Prostate gland (tissue), 2 donors: ENCODE measurements at regions not wholly inside any gene's neighbourhood (a gene's known extent, or its start where the extent isn't known, plus 50 kb on each side); places are given as distances from the start of the nearest gene placed in this dataset.

Experiments
- DNase-seq: peaks from one replicate; pipeline ENCODE4 v3.0.0-alpha.2; 2019; ENCODE audit warnings: low spot score
- H3K27ac ChIP-seq, 2 donors: fragments of 200-600 bp; sonication (generic); 2 replicates each; pipeline ENCODE4 v1.5.1; 2017 to 2019
- H3K27me3 ChIP-seq: fragments of 200-600 bp; sonication (generic); replicated peaks from 2 replicates; pipeline ENCODE4 v1.5.1; 2019; ENCODE audit not compliant: insufficient read depth
- H3K36me3 ChIP-seq, 2 donors: fragments of 200-600 bp; sonication (generic); 1 replicate in 1 of 2; 2 replicates in 1 of 2; pipeline versions ENCODE4 v1.5.1 to v1.8.1; 2017 to 2019
- H3K4me1 ChIP-seq: fragments of 200-600 bp; sonication (generic); replicated peaks from 2 replicates; pipeline ENCODE4 v1.5.1; 2019
- H3K4me3 ChIP-seq, 2 donors: fragments of 200-600 bp; sonication (generic); 2 replicates each; pipeline ENCODE4 v1.5.1; 2017 to 2019
- H3K9me3 ChIP-seq: fragments of 200-600 bp; sonication (generic); 2 replicates; pipeline ENCODE4 v1.5.1; 2017
- POLR2A ChIP-seq: fragments of 450-650 bp; IDR thresholded peaks from one replicate; pipeline ENCODE4 v1.6.1; 2016; ENCODE audit warnings: antibody characterized with exemption, mild to moderate bottlenecking
- POLR2AphosphoS5 ChIP-seq: sonication (generic); formaldehyde crosslinking; IDR thresholded peaks from one replicate; pipeline ENCODE4 v1.6.1; 2017; ENCODE audit warnings: antibody characterized with exemption
- WGBS: methylation state at CpG from one replicate; pipeline ENCODE4 v1.1.5; 2018; 5-methylcytosine and 5-hydroxymethylcytosine counted together
- intact Hi-C: fragments of 100-400 bp; cut with DNase I; formaldehyde crosslinking; loops from one replicate; pipeline ENCODE4 v1.14.2; 2022
- TF ChIP-seq, protein P1 (sequence below), 4 experiments: fragments of 200-600 bp in 2 of 4; fragments of 450-650 bp in 2 of 4; sonication (generic) in 2 of 4; IDR thresholded peaks; 1 replicate in 3 of 4; 2 replicates in 1 of 4; pipeline ENCODE4 v1.5.1; 2016 to 2019; ENCODE audit warnings: antibody characterized with exemption in 4 of 4, mild to moderate bottlenecking in 2 of 4, moderate library complexity in 2 of 4

DNA sequence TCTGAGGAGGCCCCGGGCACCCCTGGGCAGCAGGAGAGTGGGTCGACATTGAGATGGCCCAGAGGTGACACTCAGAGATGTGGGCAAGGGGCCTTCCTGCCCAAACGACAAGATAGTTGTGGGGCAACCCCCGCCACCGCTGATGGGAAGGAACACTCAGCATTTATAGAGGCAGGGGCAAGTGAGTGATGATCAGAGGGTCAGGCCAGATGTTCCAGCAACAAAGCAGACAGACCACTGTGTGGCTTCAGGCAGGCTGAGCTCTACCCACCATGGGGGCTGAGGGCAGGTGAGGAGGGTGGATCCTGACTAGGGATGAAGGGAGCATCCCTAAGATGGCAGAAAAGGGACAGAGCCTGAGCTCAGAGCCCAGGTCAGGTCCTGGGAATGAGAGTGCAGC, 362.7 kb downstream of the PTPRU start:
- TF ChIP-seq, protein P1, sequence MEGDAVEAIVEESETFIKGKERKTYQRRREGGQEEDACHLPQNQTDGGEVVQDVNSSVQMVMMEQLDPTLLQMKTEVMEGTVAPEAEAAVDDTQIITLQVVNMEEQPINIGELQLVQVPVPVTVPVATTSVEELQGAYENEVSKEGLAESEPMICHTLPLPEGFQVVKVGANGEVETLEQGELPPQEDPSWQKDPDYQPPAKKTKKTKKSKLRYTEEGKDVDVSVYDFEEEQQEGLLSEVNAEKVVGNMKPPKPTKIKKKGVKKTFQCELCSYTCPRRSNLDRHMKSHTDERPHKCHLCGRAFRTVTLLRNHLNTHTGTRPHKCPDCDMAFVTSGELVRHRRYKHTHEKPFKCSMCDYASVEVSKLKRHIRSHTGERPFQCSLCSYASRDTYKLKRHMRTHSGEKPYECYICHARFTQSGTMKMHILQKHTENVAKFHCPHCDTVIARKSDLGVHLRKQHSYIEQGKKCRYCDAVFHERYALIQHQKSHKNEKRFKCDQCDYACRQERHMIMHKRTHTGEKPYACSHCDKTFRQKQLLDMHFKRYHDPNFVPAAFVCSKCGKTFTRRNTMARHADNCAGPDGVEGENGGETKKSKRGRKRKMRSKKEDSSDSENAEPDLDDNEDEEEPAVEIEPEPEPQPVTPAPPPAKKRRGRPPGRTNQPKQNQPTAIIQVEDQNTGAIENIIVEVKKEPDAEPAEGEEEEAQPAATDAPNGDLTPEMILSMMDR (IDR thresholded peaks at IDR 0.05), result no peak
- TF ChIP-seq POLR2AphosphoS5, result no peak
- TF ChIP-seq POLR2A, result no peak
- 92% methylated on average over 5 of the region's 5 CpGs for WGBS
- intact Hi-C loops, result no loop called here

DNA sequence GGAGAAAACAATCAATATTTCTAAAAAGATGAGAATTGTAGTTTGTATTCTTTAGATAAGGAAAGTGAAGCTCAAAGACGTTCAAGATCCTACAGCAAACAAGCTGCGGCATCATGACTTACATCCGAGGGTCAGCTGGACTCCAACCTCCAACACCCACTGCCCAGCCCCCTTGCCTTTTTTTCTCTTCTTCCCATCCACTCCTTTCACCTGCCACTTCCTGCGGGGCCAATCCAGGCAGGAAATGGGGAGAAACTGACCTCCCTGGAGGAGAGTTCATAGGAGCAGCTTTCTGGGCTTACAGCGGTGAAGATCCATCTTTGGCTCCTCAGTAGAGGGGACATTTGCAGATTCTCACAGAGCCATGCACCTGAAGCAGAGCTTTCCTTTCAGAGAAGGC, 361.5 kb downstream of the PTPRU start:
- intact Hi-C loops, result no loop called here
- Histone ChIP-seq H3K9me3 (no peaks in the 10 kb centered on the region), H3K36me3 (no peaks in the 10 kb centered on the region), H3K4me1 (no peaks in the 10 kb centered on the region), H3K4me3 (no peak overlapping the region), H3K27ac (no peak overlapping the region), H3K27me3 (peaks cover 4% of the 10 kb centered on the region)
- WGBS, result 79% methylated on average over 5 of the region's 5 CpGs
- DNase-seq, result no peak
- no peak for TF ChIP-seq POLR2A
- TF ChIP-seq, protein P1 (IDR thresholded peaks at IDR 0.05), result no peak
- TF ChIP-seq POLR2AphosphoS5, result no peak

More for the DNA sequence above, 362.7 kb downstream of the PTPRU start:
- Histone ChIP-seq H3K27ac (no peak overlapping the region), H3K27me3 (peaks cover 4% of the 10 kb centered on the region), H3K4me1 (no peaks in the 10 kb centered on the region), H3K4me3 (no peak overlapping the region), H3K9me3 (no peaks in the 10 kb centered on the region), H3K36me3 (no peaks in the 10 kb centered on the region)
- DNase-seq, result no peak

DNA sequence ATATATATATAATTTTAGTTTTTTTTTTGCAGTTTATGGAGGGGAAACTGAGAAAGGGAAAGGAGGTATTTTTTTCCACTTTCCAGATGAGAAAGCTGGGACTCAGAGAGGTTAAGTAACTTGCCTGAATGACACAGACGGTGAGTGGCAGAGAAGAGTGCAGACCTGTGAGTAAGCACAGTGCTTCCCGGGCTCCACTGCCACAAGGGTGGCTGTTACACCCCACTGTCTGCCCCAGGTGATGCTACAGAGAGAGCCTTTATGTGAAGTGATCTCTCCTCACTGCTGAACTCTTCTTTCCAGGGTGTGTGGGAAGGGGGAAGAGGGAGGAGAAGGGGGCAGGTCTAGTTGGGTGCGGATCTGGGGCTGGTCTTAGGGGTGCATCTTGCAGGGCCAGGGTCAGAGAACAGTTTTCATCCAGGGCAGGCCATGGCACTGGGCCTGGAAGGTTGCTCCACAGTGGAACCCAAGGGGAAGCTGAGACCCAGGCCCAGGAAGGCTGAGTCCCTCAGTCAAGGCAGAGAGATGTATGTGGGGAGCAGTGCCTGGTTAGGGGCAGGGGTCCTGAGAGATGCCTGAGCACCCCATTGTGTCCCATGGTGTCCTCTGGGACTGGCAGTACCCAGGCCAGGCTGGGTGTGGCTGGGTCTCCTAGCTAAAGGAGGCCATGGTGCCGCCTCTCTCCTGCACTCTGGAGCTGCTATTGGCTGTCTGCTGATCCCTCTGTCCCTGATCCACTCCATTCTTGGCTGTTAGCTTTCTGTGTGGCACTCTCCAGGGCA, 357.5 kb downstream of the PTPRU start:
- Histone ChIP-seq H3K4me1 (no peaks in the 10 kb centered on the region), H3K27me3 (peaks cover 4% of the 10 kb centered on the region), H3K4me3 (no peak overlapping the region), H3K27ac (no peak overlapping the region), H3K9me3 (no peaks in the 10 kb centered on the region), H3K36me3 (no peaks in the 10 kb centered on the region)
- intact Hi-C loops, result no loop called here
- no peak for TF ChIP-seq POLR2AphosphoS5
- TF ChIP-seq, protein P1 (IDR thresholded peaks at IDR 0.05), result no peak
- TF ChIP-seq POLR2A, result no peak
- 85% methylated on average over 4 of the region's 4 CpGs for WGBS
- no peak for DNase-seq

DNA sequence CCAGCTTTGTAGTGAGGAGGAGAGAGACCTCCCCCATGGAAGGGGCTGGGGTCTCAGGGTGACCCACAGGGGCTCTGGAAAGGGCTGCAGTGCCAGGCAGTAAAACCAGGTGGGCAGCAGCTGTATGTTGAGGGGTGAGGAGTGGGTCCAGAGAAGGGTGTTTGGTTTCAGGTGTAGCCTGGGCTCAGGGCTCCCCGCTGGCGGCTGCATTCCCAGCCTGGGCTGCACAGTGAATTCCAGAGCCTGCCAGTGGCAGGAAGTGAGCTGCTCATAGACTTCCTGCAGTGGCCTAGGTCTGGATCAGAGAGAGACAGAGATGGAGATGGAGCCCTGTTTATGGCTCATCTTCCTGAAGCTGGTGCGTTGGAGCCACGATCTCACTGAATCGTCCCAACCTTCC, 356.4 kb downstream of the PTPRU start:
- Histone ChIP-seq H3K27ac (no peak overlapping the region), H3K27me3 (peaks cover 3% of the 10 kb centered on the region), H3K36me3 (no peaks in the 10 kb centered on the region), H3K4me3 (no peak overlapping the region), H3K9me3 (no peaks in the 10 kb centered on the region), H3K4me1 (no peaks in the 10 kb centered on the region)
- 56% methylated on average over 5 of the region's 5 CpGs for WGBS
- DNase-seq, result no peak
- intact Hi-C loops, result no loop called here
- TF ChIP-seq, protein P1 (IDR thresholded peaks at IDR 0.05), result no peak
- TF ChIP-seq POLR2AphosphoS5, result no peak
- no peak for TF ChIP-seq POLR2A

DNA sequence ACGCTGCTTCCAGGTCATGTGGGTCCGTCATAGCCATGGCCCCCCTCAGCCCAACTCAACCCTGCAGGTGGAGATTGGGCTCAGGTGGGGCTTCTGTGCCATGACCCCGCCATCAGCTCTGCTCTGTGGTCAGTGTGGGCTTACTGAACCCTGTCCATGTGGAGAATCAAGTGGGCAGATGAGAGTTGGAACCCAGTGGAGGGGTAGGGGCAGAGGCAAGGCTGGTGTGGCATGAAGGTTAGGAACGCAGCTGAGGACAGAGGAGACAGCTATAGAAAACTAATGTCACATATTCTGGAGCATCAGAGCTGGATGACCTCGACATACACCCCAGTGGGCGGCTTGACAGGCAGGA, 355.9 kb downstream of the PTPRU start:
- Histone ChIP-seq H3K9me3 (no peaks in the 10 kb centered on the region), H3K36me3 (no peaks in the 10 kb centered on the region), H3K27ac (no peak overlapping the region), H3K27me3 (no peaks in the 10 kb centered on the region), H3K4me1 (no peaks in the 10 kb centered on the region), H3K4me3 (no peak overlapping the region)
- intact Hi-C loops, result no loop called here
- no peak for DNase-seq
- WGBS, result 95% methylated on average over 6 of the region's 6 CpGs
- no peak for TF ChIP-seq POLR2A
- TF ChIP-seq, protein P1 (IDR thresholded peaks at IDR 0.05), result no peak
- no peak for TF ChIP-seq POLR2AphosphoS5
